ENCODE measurements at regions not wholly inside any gene's neighbourhood (a gene's known extent, or its start where the extent isn't known, plus 50 kb on each side); places are given as distances from the start of the nearest gene placed in this dataset.

- no peaks in the 10 kb centered on the region for H3K9me3 ChIP-seq
- intact Hi-C loops (cut with DNase I): no loop called here
- H3K4me3 ChIP-seq: no peak overlapping the region
- peak overlapping the region in 1 of 4 donors; percentile 33 for H3K27ac ChIP-seq
- peaks cover 0 to 18% (median 16%) of the 10 kb centered on the region in 4 donors for H3K4me1 ChIP-seq
- WGBS, 2 donors: 84 to 89% methylated on average over 7 of the region's 7 CpGs
- TF ChIP-seq POLR2A (IDR thresholded peaks at IDR 0.05) (no peak), POLR2AphosphoS5 (IDR thresholded peaks at IDR 0.05) (peak in 2 of 4 donors; percentile 39 to 65)
- H3K27me3 ChIP-seq: peaks cover 0 to 28% (median 0%) of the 10 kb centered on the region in 3 donors
- H3K36me3 ChIP-seq: no peaks in the 10 kb centered on the region
- no peak for DNase-seq
Observed at GRCh38 chr11:45754741-45755140, 50.2 kb upstream of the SLC35C1 start.

GRCh38 chr11:45754261-45754709 lies 50.7 kb upstream of the SLC35C1 start:
- Histone ChIP-seq H3K4me1 (peaks cover 0 to 18% (median 16%) of the 10 kb centered on the region in 4 donors), H3K4me3 (no peak overlapping the region), H3K36me3 (no peaks in the 10 kb centered on the region), H3K27me3 (peaks cover 0 to 28% (median 0%) of the 10 kb centered on the region in 3 donors), H3K27ac (no peak overlapping the region), H3K9me3 (no peaks in the 10 kb centered on the region)
- DNase-seq: no peak
- intact Hi-C loops (cut with DNase I): no loop called here
- WGBS, 2 donors: 58 to 64% methylated on average over 8 of the region's 8 CpGs
- no peak for TF ChIP-seq POLR2A (IDR thresholded peaks at IDR 0.05)
- no peak for TF ChIP-seq POLR2AphosphoS5 (IDR thresholded peaks at IDR 0.05)
- TF ChIP-seq EP300 (IDR thresholded peaks at IDR 0.05): no peak
- TF ChIP-seq CTCF (IDR thresholded peaks at IDR 0.05): no peak

- intact Hi-C loops (cut with DNase I): no loop called here
- TF ChIP-seq CTCF (IDR thresholded peaks at IDR 0.05) (no peak), POLR2A (IDR thresholded peaks at IDR 0.05) (no peak)
- Histone ChIP-seq H3K9me3 (no peaks in the 10 kb centered on the region), H3K4me3 (no peak overlapping the region), H3K27ac (no peak overlapping the region), H3K36me3 (no peaks in the 10 kb centered on the region), H3K4me1 (peaks cover 0 to 18% (median 16%) of the 10 kb centered on the region in 4 donors), H3K27me3 (peaks cover 0 to 28% (median 0%) of the 10 kb centered on the region in 3 donors)
- WGBS, 2 donors: 87 to 89% methylated on average over 11 of the region's 11 CpGs
- DNase-seq: no peak
Observed at GRCh38 chr11:45752106-45752505, 52.8 kb upstream of the SLC35C1 start.

- TF ChIP-seq POLR2A (IDR thresholded peaks at IDR 0.05): no peak
- TF ChIP-seq CTCF (IDR thresholded peaks at IDR 0.05): no peak
- TF ChIP-seq EP300 (IDR thresholded peaks at IDR 0.05): no peak
- no peak for TF ChIP-seq POLR2AphosphoS5 (IDR thresholded peaks at IDR 0.05)
- Histone ChIP-seq H3K4me3 (no peak overlapping the region), H3K9me3 (no peaks in the 10 kb centered on the region), H3K4me1 (peaks cover 0 to 18% (median 16%) of the 10 kb centered on the region in 4 donors), H3K27ac (no peak overlapping the region), H3K36me3 (no peaks in the 10 kb centered on the region), H3K27me3 (peaks cover 0 to 24% (median 0%) of the 10 kb centered on the region in 3 donors)
- WGBS, 2 donors: 55 to 63% methylated on average over 7 of the region's 7 CpGs
- no peak for DNase-seq
- intact Hi-C loops (cut with DNase I): no loop called here
Observed at GRCh38 chr11:45751430-45751829, 53.5 kb upstream of the SLC35C1 start.

- peaks cover 0 to 19% (median 0%) of the 10 kb centered on the region in 3 donors for H3K27me3 ChIP-seq
- peaks cover 0 to 14% (median 11%) of the 10 kb centered on the region in 4 donors for H3K4me1 ChIP-seq
- TF ChIP-seq POLR2A (IDR thresholded peaks at IDR 0.05) (no peak), CTCF (IDR thresholded peaks at IDR 0.05) (no peak), POLR2AphosphoS5 (IDR thresholded peaks at IDR 0.05) (no peak), EP300 (IDR thresholded peaks at IDR 0.05) (no peak)
- no peaks in the 10 kb centered on the region for H3K36me3 ChIP-seq
- intact Hi-C loops (cut with DNase I): no loop called here
- H3K27ac ChIP-seq: no peak overlapping the region
- DNase-seq: no peak
- no peaks in the 10 kb centered on the region for H3K9me3 ChIP-seq
- WGBS, 2 donors: 77% methylated on average over 8 of the region's 8 CpGs
- H3K4me3 ChIP-seq: no peak overlapping the region
Observed at GRCh38 chr11:45750439-45750838, 54.5 kb upstream of the SLC35C1 start.

Measured in sigmoid colon (tissue), 6 donors.